ENCODE measurements at regions not wholly inside any gene's neighbourhood (a gene's known extent, or its start where the extent isn't known, plus 50 kb on each side); places are given as distances from the start of the nearest gene placed in this dataset.

DNA sequence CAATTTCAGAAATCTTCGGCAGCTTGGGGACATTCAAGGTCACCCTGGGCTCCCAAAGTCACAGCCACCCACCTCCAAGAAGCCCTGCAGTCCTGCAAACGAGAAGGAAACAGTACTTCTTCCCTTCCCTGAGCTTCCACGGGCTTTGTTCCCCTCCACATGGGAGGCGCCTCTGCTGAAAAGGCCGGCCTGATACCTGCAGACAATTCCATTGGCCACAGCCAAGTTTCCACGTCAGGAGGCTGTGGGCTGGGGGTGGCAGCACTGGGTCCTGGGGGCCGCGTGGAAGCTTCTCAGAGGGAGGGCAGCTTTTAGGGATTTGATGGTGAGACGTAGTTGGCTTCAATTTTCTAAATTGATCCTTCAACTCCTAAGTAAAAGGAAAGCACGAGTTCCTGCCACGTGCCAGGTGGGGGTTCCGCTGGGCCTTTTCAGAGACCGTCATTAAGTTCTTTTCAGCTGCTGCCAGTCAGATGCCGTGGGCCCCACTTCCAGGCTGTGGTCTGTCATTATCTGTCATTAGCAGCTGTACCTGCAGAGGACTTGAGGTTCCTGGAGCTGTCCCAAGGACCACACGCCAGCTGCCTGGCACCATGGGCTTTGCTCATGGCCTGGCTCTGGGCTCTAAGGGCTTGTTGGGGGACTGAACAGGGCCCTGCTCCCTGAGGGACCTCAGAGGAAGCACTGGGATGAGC lies 98.7 kb downstream of the CRYAA start:
- TF ChIP-seq, protein P1, sequence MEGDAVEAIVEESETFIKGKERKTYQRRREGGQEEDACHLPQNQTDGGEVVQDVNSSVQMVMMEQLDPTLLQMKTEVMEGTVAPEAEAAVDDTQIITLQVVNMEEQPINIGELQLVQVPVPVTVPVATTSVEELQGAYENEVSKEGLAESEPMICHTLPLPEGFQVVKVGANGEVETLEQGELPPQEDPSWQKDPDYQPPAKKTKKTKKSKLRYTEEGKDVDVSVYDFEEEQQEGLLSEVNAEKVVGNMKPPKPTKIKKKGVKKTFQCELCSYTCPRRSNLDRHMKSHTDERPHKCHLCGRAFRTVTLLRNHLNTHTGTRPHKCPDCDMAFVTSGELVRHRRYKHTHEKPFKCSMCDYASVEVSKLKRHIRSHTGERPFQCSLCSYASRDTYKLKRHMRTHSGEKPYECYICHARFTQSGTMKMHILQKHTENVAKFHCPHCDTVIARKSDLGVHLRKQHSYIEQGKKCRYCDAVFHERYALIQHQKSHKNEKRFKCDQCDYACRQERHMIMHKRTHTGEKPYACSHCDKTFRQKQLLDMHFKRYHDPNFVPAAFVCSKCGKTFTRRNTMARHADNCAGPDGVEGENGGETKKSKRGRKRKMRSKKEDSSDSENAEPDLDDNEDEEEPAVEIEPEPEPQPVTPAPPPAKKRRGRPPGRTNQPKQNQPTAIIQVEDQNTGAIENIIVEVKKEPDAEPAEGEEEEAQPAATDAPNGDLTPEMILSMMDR (conservative IDR thresholded peaks at IDR 0.05; ENCODE audit: low read length), result no peak
- no peak for TF ChIP-seq EZH2phosphoT487 (IDR thresholded peaks at IDR 0.05; ENCODE audit: borderline replicate concordance)

Measured in Loucy (cell line).